ENCODE measurements at regions not wholly inside any gene's neighbourhood (a gene's known extent, or its start where the extent isn't known, plus 50 kb on each side); places are given as distances from the start of the nearest gene placed in this dataset.

GRCh38 chr4:23697722-23698121 lies 192.1 kb downstream of the PPARGC1A start:
- Histone ChIP-seq H3K4me1 (no peaks in the 10 kb centered on the region), H3K4me3 (no peak overlapping the region), H3K27ac (no peak overlapping the region), H3K36me3 (no peaks in the 10 kb centered on the region), H3K9me3 (no peaks in the 10 kb centered on the region), H3K27me3 (no peaks in the 10 kb centered on the region)
- DNase-seq (no peak), FAIRE-seq (no peak), ATAC-seq (no peak)
- no peak for TF ChIP-seq CTCF (IDR thresholded peaks at IDR 0.05)
- intact Hi-C loops (cut with DNase I): no loop called here
- WGBS, 2 donors: 67 to 82% methylated on average over 3 of the region's 3 CpGs

- FAIRE-seq: no peak
- H3K9me3 ChIP-seq: no peaks in the 10 kb centered on the region
- H3K36me3 ChIP-seq: no peaks in the 10 kb centered on the region
- H3K4me1 ChIP-seq: no peaks in the 10 kb centered on the region
- no peak overlapping the region for H3K27ac ChIP-seq
- intact Hi-C loops (cut with DNase I): no loop called here
- H3K27me3 ChIP-seq: no peaks in the 10 kb centered on the region
- DNase-seq: no peak
- no peak for TF ChIP-seq CTCF (IDR thresholded peaks at IDR 0.05)
- 43 to 77% methylated on average over 1 of the region's 1 CpG for WGBS, 2 donors
- no peak overlapping the region for H3K4me3 ChIP-seq
- no peak for ATAC-seq
Measured at GRCh38 chr4:23697001-23697528, 192.8 kb downstream of the PPARGC1A start.

- no peak for FAIRE-seq
- Histone ChIP-seq H3K27ac (no peak overlapping the region), H3K36me3 (no peaks in the 10 kb centered on the region), H3K27me3 (no peaks in the 10 kb centered on the region), H3K4me3 (no peak overlapping the region), H3K4me1 (no peaks in the 10 kb centered on the region), H3K9me3 (no peaks in the 10 kb centered on the region)
- ATAC-seq: no peak
- no peak for TF ChIP-seq CTCF (IDR thresholded peaks at IDR 0.05)
- WGBS, 2 donors: 73 to 89% methylated on average over 3 of the region's 3 CpGs
- DNase-seq: no peak
- intact Hi-C loops (cut with DNase I): no loop called here
Measured at GRCh38 chr4:23686169-23686897, 203.5 kb downstream of the PPARGC1A start.

- ATAC-seq (no peak), FAIRE-seq (no peak), DNase-seq (no peak)
- intact Hi-C loops (cut with DNase I): no loop called here
- no peak overlapping the region for H3K27ac ChIP-seq
- H3K27me3 ChIP-seq: no peaks in the 10 kb centered on the region
- H3K9me3 ChIP-seq: no peaks in the 10 kb centered on the region
- no peak overlapping the region for H3K4me3 ChIP-seq
- no peaks in the 10 kb centered on the region for H3K4me1 ChIP-seq
- no peaks in the 10 kb centered on the region for H3K36me3 ChIP-seq
- no peak for TF ChIP-seq CTCF (IDR thresholded peaks at IDR 0.05)
- WGBS, 2 donors: 59 to 70% methylated on average over 4 of the region's 4 CpGs
Measured at GRCh38 chr4:23685471-23685870, 204.4 kb downstream of the PPARGC1A start.

Measured in pancreas (tissue), 10 donors.